Cardiac muscle cell (in vitro differentiated cells and primary cell): ENCODE measurements at regions not wholly inside any gene's neighbourhood (a gene's known extent, or its start where the extent isn't known, plus 50 kb on each side); places are given as distances from the start of the nearest gene placed in this dataset.

Experiments
- DNase-seq, 2 donors: peaks; one replicate each; pipeline versions ENCODE4 v3.0.0 to v3.0.0-alpha.2; 2010 to 2017; ENCODE audit warnings: low read depth in 1 of 2, low spot score in 1 of 2
- H3K27ac ChIP-seq: fragments of 200-600 bp; sonication (generic); 2 replicates; pipeline ENCODE4 v1.5.1; 2016
- H3K27me3 ChIP-seq: fragments of 200-600 bp; sonication (generic); 2 replicates; pipeline ENCODE4 v1.6.0; 2016; ENCODE audit warnings: control low read depth
- H3K36me3 ChIP-seq: fragments of 200-600 bp; sonication (generic); 2 replicates; pipeline ENCODE4 v1.5.1; 2016; ENCODE audit warnings: control low read depth
- H3K4me1 ChIP-seq: fragments of 200-600 bp; sonication (generic); 2 replicates; pipeline ENCODE4 v1.8.1; 2017; ENCODE audit warnings: low read depth, mild to moderate bottlenecking, mixed run types
- H3K4me3 ChIP-seq: fragments of 200-600 bp; sonication (generic); 2 replicates; pipeline ENCODE4 v1.5.1; 2016; ENCODE audit warnings: mild to moderate bottlenecking
- H3K9me3 ChIP-seq: fragments of 200-600 bp; sonication (generic); 2 replicates; pipeline ENCODE4 v1.5.1; 2017; ENCODE audit warnings: low read depth, mild to moderate bottlenecking, control low read depth
- CTCF ChIP-seq: IDR thresholded peaks from 2 replicates; pipeline ENCODE4 v1.5.1; 2012; ENCODE audit warnings: low read depth, mild to moderate bottlenecking, low read length

GRCh38 chr5:68046445-68046844 lies 169.1 kb upstream of the PIK3R1 start:
- Histone ChIP-seq H3K27me3 (no peaks in the 10 kb centered on the region), H3K4me1 (no peaks in the 10 kb centered on the region), H3K9me3 (peaks cover 3% of the 10 kb centered on the region)

GRCh38 chr5:68041293-68041692 lies 174.3 kb upstream of the PIK3R1 start:
- DNase-seq, result no peak

More at GRCh38 chr5:68046445-68046844, 169.1 kb upstream of the PIK3R1 start:
- DNase-seq, result peak in 1 of 2 donors; percentile 97
- no peak overlapping the region for H3K27ac ChIP-seq
- TF ChIP-seq CTCF, result no peak
- no peak overlapping the region for H3K4me3 ChIP-seq
- no peaks in the 10 kb centered on the region for H3K36me3 ChIP-seq

GRCh38 chr5:68037546-68037945 lies 178.0 kb upstream of the PIK3R1 start:
- TF ChIP-seq CTCF, result no peak
- DNase-seq, result peak in 1 of 2 donors; percentile 29
- Histone ChIP-seq H3K36me3 (no peaks in the 10 kb centered on the region), H3K4me1 (peaks cover 5% of the 10 kb centered on the region), H3K27me3 (no peaks in the 10 kb centered on the region), H3K4me3 (no peak overlapping the region), H3K9me3 (no peaks in the 10 kb centered on the region), H3K27ac (no peak overlapping the region)

More at GRCh38 chr5:68041293-68041692, 174.3 kb upstream of the PIK3R1 start:
- no peak overlapping the region for H3K4me3 ChIP-seq
- no peak for TF ChIP-seq CTCF
- no peaks in the 10 kb centered on the region for H3K9me3 ChIP-seq
- no peaks in the 10 kb centered on the region for H3K4me1 ChIP-seq
- H3K27me3 ChIP-seq, result no peaks in the 10 kb centered on the region
- no peak overlapping the region for H3K27ac ChIP-seq
- no peaks in the 10 kb centered on the region for H3K36me3 ChIP-seq

GRCh38 chr5:68033961-68034571 lies 181.5 kb upstream of the PIK3R1 start:
- Histone ChIP-seq H3K36me3 (no peaks in the 10 kb centered on the region), H3K27me3 (no peaks in the 10 kb centered on the region), H3K9me3 (no peaks in the 10 kb centered on the region), H3K4me1 (peaks cover 5% of the 10 kb centered on the region), H3K27ac (no peak overlapping the region), H3K4me3 (no peak overlapping the region)
- TF ChIP-seq CTCF, result no peak
- DNase-seq, result peak; percentile 69 to 89

- H3K27me3 ChIP-seq, result no peaks in the 10 kb centered on the region
These were observed 182.5 kb upstream of the PIK3R1 start for GRCh38 chr5:68033029-68033428.

More at GRCh38 chr5:68033029-68033428, 182.5 kb upstream of the PIK3R1 start:
- Histone ChIP-seq H3K36me3 (no peaks in the 10 kb centered on the region), H3K4me1 (peaks cover 5% of the 10 kb centered on the region), H3K4me3 (no peak overlapping the region), H3K9me3 (no peaks in the 10 kb centered on the region), H3K27ac (no peak overlapping the region)
- TF ChIP-seq CTCF, result no peak
- no peak for DNase-seq
